ENCODE measurements at regions not wholly inside any gene's neighbourhood (a gene's known extent, or its start where the extent isn't known, plus 50 kb on each side); places are given as distances from the start of the nearest gene placed in this dataset.
A peak's percentile ranks its signal among the peaks of the same experiment; 100 is the strongest.
"Not testable (repeated sequence)": the region's sequence is repeated elsewhere in the genome, so short reads cannot be mapped to it uniquely, and the experiment has no call there.

- DNase-seq: not testable (repeated sequence)
Measured at GRCh38 chr5:153296251-153296844, 194.1 kb upstream of the GRIA1 start.

- DNase-seq: no peak
Measured at GRCh38 chr5:153299891-153300290, 190.6 kb upstream of the GRIA1 start.

GRCh38 chr5:153308282-153308681, 182.2 kb upstream of the GRIA1 start:
- DNase-seq: no peak

- no peak for DNase-seq
Measured at GRCh38 chr5:153318556-153318955, 171.9 kb upstream of the GRIA1 start.

GRCh38 chr5:153321478-153321877, 169.0 kb upstream of the GRIA1 start:
- no peak for DNase-seq

GRCh38 chr5:153340139-153340538, 150.3 kb upstream of the GRIA1 start:
- DNase-seq: no peak

GRCh38 chr5:153340738-153341137, 149.7 kb upstream of the GRIA1 start:
- no peak for DNase-seq

- DNase-seq: no peak
Measured at GRCh38 chr5:153342487-153342886, 148.0 kb upstream of the GRIA1 start.

- no peak for DNase-seq
Measured at GRCh38 chr5:153347611-153348010, 142.9 kb upstream of the GRIA1 start.

GRCh38 chr5:153350175-153350883, 140.1 kb upstream of the GRIA1 start:
- no peak for DNase-seq

- peak; percentile 20 for DNase-seq
Measured at GRCh38 chr5:153352685-153353219, 137.7 kb upstream of the GRIA1 start.

GRCh38 chr5:153357493-153358112, 132.9 kb upstream of the GRIA1 start:
- DNase-seq: no peak

GRCh38 chr5:153358315-153358976, 132.0 kb upstream of the GRIA1 start:
- DNase-seq: no peak

GRCh38 chr5:153360860-153361259, 129.6 kb upstream of the GRIA1 start:
- no peak for DNase-seq

- no peak for DNase-seq
Measured at GRCh38 chr5:153361735-153362409, 128.6 kb upstream of the GRIA1 start.

GRCh38 chr5:153365547-153365946, 124.9 kb upstream of the GRIA1 start:
- no peak for DNase-seq

GRCh38 chr5:153367466-153367865, 123.0 kb upstream of the GRIA1 start:
- DNase-seq: no peak

- DNase-seq: no peak
Measured at GRCh38 chr5:153372425-153373129, 117.9 kb upstream of the GRIA1 start.

GRCh38 chr5:153373130-153373498, 117.4 kb upstream of the GRIA1 start:
- no peak for DNase-seq

- DNase-seq: not testable (repeated sequence)
Measured at GRCh38 chr5:153381630-153382029, 108.8 kb upstream of the GRIA1 start.

GRCh38 chr5:153390569-153390968, 99.9 kb upstream of the GRIA1 start:
- DNase-seq: no peak

GRCh38 chr5:153399595-153399994, 90.9 kb upstream of the GRIA1 start:
- no peak for DNase-seq
